HEK293 (cell line): ENCODE measurements at regions not wholly inside any gene's neighbourhood (a gene's known extent, or its start where the extent isn't known, plus 50 kb on each side); places are given as distances from the start of the nearest gene placed in this dataset.

ENCODE experiments used
- BCL11B ChIP-seq: fragments of 450-650 bp; formaldehyde crosslinking; IDR thresholded peaks from 2 replicates; pipeline ENCODE4 v1.5.1; 2016; ENCODE audit warnings: low read depth, missing biosample characterization, missing genetic modification characterization
- HOXD13 ChIP-seq: sonication (generic); formaldehyde crosslinking; IDR thresholded peaks from 2 replicates; pipeline ENCODE4 v1.8.0; 2022; ENCODE audit warnings: missing genetic modification reagents, borderline replicate concordance
- PRDM10 ChIP-seq: fragments of 450-650 bp; formaldehyde crosslinking; IDR thresholded peaks from 2 replicates; pipeline ENCODE4 v1.5.1; 2016; ENCODE audit warnings: missing biosample characterization, missing genetic modification characterization
- REST ChIP-seq: fragments of 450-650 bp; formaldehyde crosslinking; IDR thresholded peaks from 2 replicates; pipeline ENCODE4 v1.5.1; 2016; ENCODE audit warnings: missing biosample characterization, missing genetic modification characterization
- ZBTB21 ChIP-seq: fragments of 450-650 bp; formaldehyde crosslinking; IDR thresholded peaks from 2 replicates; pipeline ENCODE4 v1.5.1; 2017; ENCODE audit warnings: missing biosample characterization, missing genetic modification characterization
- ZFP69B ChIP-seq: fragments of 450-650 bp; formaldehyde crosslinking; IDR thresholded peaks from 2 replicates; pipeline ENCODE4 v1.5.1; 2016; ENCODE audit warnings: missing biosample characterization, missing genetic modification characterization
- ZNF112 ChIP-seq: fragments of 450-650 bp; formaldehyde crosslinking; IDR thresholded peaks from 2 replicates; pipeline ENCODE4 v1.5.0; 2017; ENCODE audit warnings: missing biosample characterization, missing genetic modification characterization
- ZNF202 ChIP-seq: fragments of 450-650 bp; formaldehyde crosslinking; IDR thresholded peaks from 2 replicates; pipeline ENCODE4 v1.5.1; 2016; ENCODE audit warnings: missing biosample characterization, missing genetic modification characterization, borderline replicate concordance
- ZNF292 ChIP-seq: fragments of 450-650 bp; formaldehyde crosslinking; IDR thresholded peaks from 2 replicates; pipeline ENCODE4 v1.5.1; 2016; ENCODE audit warnings: low read depth, missing biosample characterization, missing genetic modification characterization, borderline replicate concordance
- ZNF423 ChIP-seq: fragments of 450-650 bp; formaldehyde crosslinking; IDR thresholded peaks from 2 replicates; pipeline ENCODE4 v1.5.1; 2016; ENCODE audit warnings: missing biosample characterization, missing genetic modification characterization
- TF ChIP-seq, protein P1 (sequence below): fragments of 450-650 bp; formaldehyde crosslinking; IDR thresholded peaks from 2 replicates; pipeline ENCODE4 v1.5.1; 2017; ENCODE audit warnings: missing biosample characterization, missing genetic modification characterization
- TF ChIP-seq, protein P2 (sequence below): fragments of 450-650 bp; formaldehyde crosslinking; IDR thresholded peaks from 2 replicates; pipeline ENCODE4 v1.5.1; 2016; ENCODE audit warnings: missing biosample characterization, missing genetic modification characterization, borderline replicate concordance

- TF ChIP-seq REST (no peak), ZNF423 (tag by site-specific recombination) (no peak), BCL11B (tag by site-specific recombination) (no peak), ZBTB21 (no peak), PRDM10 (tag by site-specific recombination) (no peak), ZNF202 (tag by site-specific recombination) (no peak), HOXD13 (CRISPR knock-in tag) (no peak), ZNF112 (tag by site-specific recombination) (no peak), ZFP69B (tag by site-specific recombination) (no peak), ZNF292 (tag by site-specific recombination) (no peak)
- TF ChIP-seq, protein P1, sequence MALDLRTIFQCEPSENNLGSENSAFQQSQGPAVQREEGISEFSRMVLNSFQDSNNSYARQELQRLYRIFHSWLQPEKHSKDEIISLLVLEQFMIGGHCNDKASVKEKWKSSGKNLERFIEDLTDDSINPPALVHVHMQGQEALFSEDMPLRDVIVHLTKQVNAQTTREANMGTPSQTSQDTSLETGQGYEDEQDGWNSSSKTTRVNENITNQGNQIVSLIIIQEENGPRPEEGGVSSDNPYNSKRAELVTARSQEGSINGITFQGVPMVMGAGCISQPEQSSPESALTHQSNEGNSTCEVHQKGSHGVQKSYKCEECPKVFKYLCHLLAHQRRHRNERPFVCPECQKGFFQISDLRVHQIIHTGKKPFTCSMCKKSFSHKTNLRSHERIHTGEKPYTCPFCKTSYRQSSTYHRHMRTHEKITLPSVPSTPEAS: no peak
- TF ChIP-seq, protein P2, sequence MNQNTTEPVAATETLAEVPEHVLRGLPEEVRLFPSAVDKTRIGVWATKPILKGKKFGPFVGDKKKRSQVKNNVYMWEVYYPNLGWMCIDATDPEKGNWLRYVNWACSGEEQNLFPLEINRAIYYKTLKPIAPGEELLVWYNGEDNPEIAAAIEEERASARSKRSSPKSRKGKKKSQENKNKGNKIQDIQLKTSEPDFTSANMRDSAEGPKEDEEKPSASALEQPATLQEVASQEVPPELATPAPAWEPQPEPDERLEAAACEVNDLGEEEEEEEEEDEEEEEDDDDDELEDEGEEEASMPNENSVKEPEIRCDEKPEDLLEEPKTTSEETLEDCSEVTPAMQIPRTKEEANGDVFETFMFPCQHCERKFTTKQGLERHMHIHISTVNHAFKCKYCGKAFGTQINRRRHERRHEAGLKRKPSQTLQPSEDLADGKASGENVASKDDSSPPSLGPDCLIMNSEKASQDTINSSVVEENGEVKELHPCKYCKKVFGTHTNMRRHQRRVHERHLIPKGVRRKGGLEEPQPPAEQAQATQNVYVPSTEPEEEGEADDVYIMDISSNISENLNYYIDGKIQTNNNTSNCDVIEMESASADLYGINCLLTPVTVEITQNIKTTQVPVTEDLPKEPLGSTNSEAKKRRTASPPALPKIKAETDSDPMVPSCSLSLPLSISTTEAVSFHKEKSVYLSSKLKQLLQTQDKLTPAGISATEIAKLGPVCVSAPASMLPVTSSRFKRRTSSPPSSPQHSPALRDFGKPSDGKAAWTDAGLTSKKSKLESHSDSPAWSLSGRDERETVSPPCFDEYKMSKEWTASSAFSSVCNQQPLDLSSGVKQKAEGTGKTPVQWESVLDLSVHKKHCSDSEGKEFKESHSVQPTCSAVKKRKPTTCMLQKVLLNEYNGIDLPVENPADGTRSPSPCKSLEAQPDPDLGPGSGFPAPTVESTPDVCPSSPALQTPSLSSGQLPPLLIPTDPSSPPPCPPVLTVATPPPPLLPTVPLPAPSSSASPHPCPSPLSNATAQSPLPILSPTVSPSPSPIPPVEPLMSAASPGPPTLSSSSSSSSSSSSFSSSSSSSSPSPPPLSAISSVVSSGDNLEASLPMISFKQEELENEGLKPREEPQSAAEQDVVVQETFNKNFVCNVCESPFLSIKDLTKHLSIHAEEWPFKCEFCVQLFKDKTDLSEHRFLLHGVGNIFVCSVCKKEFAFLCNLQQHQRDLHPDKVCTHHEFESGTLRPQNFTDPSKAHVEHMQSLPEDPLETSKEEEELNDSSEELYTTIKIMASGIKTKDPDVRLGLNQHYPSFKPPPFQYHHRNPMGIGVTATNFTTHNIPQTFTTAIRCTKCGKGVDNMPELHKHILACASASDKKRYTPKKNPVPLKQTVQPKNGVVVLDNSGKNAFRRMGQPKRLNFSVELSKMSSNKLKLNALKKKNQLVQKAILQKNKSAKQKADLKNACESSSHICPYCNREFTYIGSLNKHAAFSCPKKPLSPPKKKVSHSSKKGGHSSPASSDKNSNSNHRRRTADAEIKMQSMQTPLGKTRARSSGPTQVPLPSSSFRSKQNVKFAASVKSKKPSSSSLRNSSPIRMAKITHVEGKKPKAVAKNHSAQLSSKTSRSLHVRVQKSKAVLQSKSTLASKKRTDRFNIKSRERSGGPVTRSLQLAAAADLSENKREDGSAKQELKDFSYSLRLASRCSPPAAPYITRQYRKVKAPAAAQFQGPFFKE (tag by site-specific recombination): no peak
Observed at GRCh38 chr2:128775914-128776285, 457.2 kb upstream of the HS6ST1 start (continued).
